ENCODE measurements at regions not wholly inside any gene's neighbourhood (a gene's known extent, or its start where the extent isn't known, plus 50 kb on each side); places are given as distances from the start of the nearest gene placed in this dataset.

DNA sequence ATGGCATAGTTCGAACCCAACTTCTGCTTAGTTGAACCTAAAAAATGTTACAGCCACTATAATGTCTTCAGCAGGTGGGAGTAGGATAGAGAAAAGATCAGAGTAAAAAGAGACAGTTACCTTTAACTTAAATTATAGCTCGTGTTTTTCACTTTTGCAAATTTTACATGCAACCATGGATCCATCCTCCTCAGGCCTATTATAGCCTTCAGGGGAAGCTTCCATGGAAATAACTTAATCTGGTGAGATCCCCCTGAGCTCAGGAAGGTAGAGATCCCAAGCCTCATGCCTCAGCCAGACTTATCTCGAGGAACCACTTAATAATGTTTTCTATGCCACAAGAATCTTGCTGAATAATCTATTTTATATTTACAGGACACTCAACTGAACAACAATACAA, 159.4 kb upstream of the FAM3C start:
- TF ChIP-seq, protein P1, sequence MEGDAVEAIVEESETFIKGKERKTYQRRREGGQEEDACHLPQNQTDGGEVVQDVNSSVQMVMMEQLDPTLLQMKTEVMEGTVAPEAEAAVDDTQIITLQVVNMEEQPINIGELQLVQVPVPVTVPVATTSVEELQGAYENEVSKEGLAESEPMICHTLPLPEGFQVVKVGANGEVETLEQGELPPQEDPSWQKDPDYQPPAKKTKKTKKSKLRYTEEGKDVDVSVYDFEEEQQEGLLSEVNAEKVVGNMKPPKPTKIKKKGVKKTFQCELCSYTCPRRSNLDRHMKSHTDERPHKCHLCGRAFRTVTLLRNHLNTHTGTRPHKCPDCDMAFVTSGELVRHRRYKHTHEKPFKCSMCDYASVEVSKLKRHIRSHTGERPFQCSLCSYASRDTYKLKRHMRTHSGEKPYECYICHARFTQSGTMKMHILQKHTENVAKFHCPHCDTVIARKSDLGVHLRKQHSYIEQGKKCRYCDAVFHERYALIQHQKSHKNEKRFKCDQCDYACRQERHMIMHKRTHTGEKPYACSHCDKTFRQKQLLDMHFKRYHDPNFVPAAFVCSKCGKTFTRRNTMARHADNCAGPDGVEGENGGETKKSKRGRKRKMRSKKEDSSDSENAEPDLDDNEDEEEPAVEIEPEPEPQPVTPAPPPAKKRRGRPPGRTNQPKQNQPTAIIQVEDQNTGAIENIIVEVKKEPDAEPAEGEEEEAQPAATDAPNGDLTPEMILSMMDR (conservative IDR thresholded peaks at IDR 0.05): no peak
- no peak overlapping the region for H3K27ac ChIP-seq

DNA sequence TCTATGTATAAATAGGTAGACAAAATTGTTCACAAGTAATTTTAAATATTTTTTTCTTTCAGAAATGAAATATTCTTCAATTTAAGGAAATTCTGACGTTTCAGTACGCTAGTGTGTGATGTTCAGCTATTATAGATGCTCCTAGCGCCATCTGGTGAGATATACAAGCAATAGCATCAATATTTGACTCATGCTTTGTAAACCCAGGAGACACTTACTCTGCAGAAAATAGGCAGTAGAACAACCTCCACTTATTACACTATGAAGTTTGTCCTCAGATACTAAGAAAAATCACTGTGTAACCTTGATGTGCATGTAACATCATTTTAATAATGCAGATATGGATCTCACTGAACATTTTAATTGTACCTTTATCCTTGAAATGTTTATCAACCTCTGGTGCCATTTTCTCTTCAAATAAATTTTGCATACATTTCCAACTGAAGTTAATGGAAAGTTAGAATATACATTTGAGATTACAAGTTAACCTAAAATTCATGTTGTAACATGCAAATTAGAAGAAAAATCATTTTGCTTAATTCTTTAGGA, 151.5 kb upstream of the FAM3C start:
- TF ChIP-seq, protein P1 (conservative IDR thresholded peaks at IDR 0.05): peak; percentile 88
- H3K27ac ChIP-seq: no peak overlapping the region

DNA sequence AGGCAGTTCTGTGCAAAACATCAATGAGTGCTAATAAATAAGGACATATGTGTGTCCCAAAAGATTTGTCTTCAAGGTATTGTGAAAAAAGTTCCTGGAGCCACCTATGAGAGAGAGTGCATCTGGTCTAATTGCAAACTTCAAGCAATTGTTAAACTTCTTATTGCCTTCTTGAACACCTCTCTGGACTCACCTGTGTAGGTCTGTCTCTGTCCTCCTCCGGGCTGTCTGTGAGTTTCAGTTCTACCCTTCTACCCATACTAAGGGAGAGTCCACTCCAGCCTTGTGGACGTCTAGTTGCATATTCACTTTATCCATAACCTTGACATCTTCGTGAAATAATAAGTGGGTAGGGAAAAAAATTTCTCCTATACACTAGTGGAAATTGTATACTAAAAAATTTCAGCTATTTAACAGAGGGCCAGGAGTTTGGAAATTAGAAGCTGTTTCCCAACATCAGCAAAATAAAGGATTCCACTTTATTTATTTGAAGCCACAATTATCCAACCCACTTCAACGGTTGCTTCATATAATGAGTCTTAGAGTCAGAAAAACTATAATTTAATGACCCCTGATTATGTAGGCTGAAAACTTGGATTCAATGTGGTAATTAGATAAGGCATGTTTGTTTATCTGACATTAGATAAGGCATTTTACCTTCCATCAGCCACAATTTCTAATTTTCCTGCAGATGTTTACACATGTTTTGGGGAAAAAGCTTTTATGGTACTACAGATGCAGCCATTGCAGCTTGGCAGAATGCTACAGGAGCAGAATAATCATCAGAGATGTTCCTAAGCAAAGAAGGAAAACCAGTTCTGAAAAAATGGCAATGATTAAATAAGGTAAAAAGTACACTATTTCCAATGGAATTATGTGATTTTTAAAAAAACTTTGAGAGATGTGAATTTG, 150.8 kb upstream of the FAM3C start:
- TF ChIP-seq, protein P1 (conservative IDR thresholded peaks at IDR 0.05): no peak
- no peak overlapping the region for H3K27ac ChIP-seq

DNA sequence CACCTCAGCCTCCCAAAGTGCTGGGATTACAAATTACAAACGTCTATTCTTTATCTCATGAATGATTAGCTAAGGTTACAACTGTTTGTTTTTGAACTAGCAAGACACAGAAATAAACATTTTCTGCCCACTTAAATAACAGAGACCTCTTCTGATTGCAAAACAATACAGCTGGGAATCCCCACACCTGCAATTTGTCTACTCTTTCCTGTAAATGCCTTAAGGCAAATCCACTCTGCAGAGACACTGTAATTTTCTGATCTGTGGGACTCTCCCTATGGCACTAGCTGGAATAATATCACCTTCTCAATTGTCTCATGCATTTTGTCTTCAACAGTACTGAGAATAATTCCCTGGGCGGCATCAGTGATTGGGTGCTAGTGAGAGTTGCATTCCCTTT, 149.3 kb upstream of the FAM3C start:
- H3K27ac ChIP-seq: no peak overlapping the region
- TF ChIP-seq, protein P1 (conservative IDR thresholded peaks at IDR 0.05): no peak

DNA sequence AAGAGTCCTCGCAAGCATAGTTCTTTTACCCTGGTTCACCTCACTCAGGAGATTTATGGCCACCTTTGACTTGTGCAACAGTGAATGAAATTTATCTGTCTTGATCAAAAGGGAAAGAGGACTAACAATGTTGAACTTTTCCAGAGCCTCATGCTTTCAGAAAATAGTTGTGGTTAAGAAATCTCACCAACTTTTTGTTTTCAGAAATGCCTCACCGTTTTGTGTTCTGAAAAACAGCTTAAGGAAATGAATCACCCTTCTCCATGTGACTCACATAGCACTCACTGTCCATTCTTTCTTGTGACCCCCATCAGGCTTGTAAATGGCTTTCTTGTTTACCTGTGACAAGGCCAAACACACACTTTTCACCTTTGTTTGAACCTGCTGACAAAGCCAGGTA, 148.6 kb upstream of the FAM3C start:
- TF ChIP-seq, protein P1 (conservative IDR thresholded peaks at IDR 0.05): no peak
- H3K27ac ChIP-seq: no peak overlapping the region

DNA sequence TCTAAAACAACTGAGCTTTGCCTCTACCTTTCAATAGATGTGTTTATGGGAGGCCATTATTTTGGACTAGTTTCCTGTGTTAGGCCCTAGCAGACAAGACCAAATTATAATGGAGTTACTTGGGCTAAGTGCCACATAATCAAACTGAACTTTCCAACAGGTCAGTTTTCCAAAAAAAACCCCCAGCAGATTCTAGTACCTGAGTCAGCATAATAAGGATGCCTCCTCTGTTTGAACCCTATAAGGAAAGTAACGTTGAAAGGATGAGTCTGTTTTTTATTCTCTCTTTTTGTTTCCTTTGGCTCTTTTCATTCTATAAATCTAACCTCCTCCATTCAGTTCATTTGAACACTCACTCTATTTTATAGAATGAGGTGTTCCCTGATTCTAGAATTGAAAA, 148.1 kb upstream of the FAM3C start:
- H3K27ac ChIP-seq: no peak overlapping the region
- TF ChIP-seq, protein P1 (conservative IDR thresholded peaks at IDR 0.05): no peak

DNA sequence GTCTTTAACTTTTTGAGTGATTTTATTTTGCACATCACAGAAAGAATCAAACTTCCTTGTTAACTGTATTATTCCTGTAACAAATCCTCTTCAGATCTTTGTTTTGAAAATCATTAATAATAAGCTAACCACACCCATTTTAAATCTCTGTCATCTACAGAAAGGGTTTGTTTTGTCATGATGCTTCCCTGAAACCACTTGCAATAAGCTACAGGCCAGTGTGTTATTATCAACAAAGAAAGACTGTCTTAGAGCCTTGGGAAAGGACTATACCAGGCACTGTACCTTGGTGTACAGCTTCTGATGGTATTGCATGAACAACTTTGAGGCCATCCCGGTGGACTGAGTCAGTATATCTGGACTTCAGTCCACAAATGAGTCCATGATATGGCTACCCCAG, 145.3 kb upstream of the FAM3C start:
- no peak overlapping the region for H3K27ac ChIP-seq
- TF ChIP-seq, protein P1 (conservative IDR thresholded peaks at IDR 0.05): no peak
